ENCODE measurements at regions not wholly inside any gene's neighbourhood (a gene's known extent, or its start where the extent isn't known, plus 50 kb on each side); places are given as distances from the start of the nearest gene placed in this dataset.

GRCh38 chr7:17521437-17521836 is 223.0 kb downstream of the AHR start:
- Histone ChIP-seq H3K4me1 (ENCODE audit: control insufficient read depth, low read length) (no peaks in the 10 kb centered on the region), H3K4me3 (ENCODE audit: low read length) (no peak overlapping the region), H3K9me2 (replicated peaks; ENCODE audit: control insufficient read depth, low read length) (no peaks in the 10 kb centered on the region), H4K20me1 (ENCODE audit: control insufficient read depth, insufficient read depth, low read depth, low read length) (no peaks in the 10 kb centered on the region), H3K36me3 (ENCODE audit: control insufficient read depth, low read length) (no peaks in the 10 kb centered on the region), H3K27ac (ENCODE audit: low read depth, low read length) (no peak overlapping the region), H3K27me3 (ENCODE audit: control insufficient read depth, low read length) (no peaks in the 10 kb centered on the region), H3K4me2 (ENCODE audit: low read length) (no peak overlapping the region), H3F3A (ENCODE audit: control insufficient read depth, insufficient read depth) (no peaks in the 10 kb centered on the region), H3K79me2 (ENCODE audit: control insufficient read depth, low read length) (no peaks in the 10 kb centered on the region), H3K9me3 (ENCODE audit: control insufficient read depth, insufficient read depth, low read length) (no peaks in the 10 kb centered on the region)
- TF ChIP-seq EZH2phosphoT487 (IDR thresholded peaks at IDR 0.05; ENCODE audit: borderline replicate concordance, low read length) (no peak), CTCF (IDR thresholded peaks at IDR 0.05; ENCODE audit: low read depth, low read length, poor library complexity, severe bottlenecking) (no peak)

GRCh38 chr7:17523813-17524739 is 225.6 kb downstream of the AHR start:
- TF ChIP-seq CTCF (IDR thresholded peaks at IDR 0.05; ENCODE audit: low read depth, low read length, poor library complexity, severe bottlenecking), result no peak
- TF ChIP-seq EZH2phosphoT487 (IDR thresholded peaks at IDR 0.05; ENCODE audit: borderline replicate concordance, low read length), result no peak
- no peak overlapping the region for H3K27ac ChIP-seq (ENCODE audit: low read depth, low read length)
- H3K9me2 ChIP-seq (replicated peaks; ENCODE audit: control insufficient read depth, low read length), result no peaks in the 10 kb centered on the region
- no peaks in the 10 kb centered on the region for H3K9me3 ChIP-seq (ENCODE audit: control insufficient read depth, insufficient read depth, low read length)
- no peak overlapping the region for H3K4me3 ChIP-seq (ENCODE audit: low read length)
- no peaks in the 10 kb centered on the region for H3K27me3 ChIP-seq (ENCODE audit: control insufficient read depth, low read length)
- H3K36me3 ChIP-seq (ENCODE audit: control insufficient read depth, low read length), result no peaks in the 10 kb centered on the region
- H3K4me1 ChIP-seq (ENCODE audit: control insufficient read depth, low read length), result no peaks in the 10 kb centered on the region
- no peaks in the 10 kb centered on the region for H4K20me1 ChIP-seq (ENCODE audit: control insufficient read depth, insufficient read depth, low read depth, low read length)
- no peak overlapping the region for H3K4me2 ChIP-seq (ENCODE audit: low read length)
- no peaks in the 10 kb centered on the region for H3F3A ChIP-seq (ENCODE audit: control insufficient read depth, insufficient read depth)
- H3K79me2 ChIP-seq (ENCODE audit: control insufficient read depth, low read length), result no peaks in the 10 kb centered on the region

GRCh38 chr7:17524746-17525145 is 226.3 kb downstream of the AHR start:
- Histone ChIP-seq H3K9me3 (ENCODE audit: control insufficient read depth, insufficient read depth, low read length) (no peaks in the 10 kb centered on the region), H3K27me3 (ENCODE audit: control insufficient read depth, low read length) (no peaks in the 10 kb centered on the region), H3F3A (ENCODE audit: control insufficient read depth, insufficient read depth) (no peaks in the 10 kb centered on the region), H4K20me1 (ENCODE audit: control insufficient read depth, insufficient read depth, low read depth, low read length) (no peaks in the 10 kb centered on the region), H3K27ac (ENCODE audit: low read depth, low read length) (no peak overlapping the region), H3K4me1 (ENCODE audit: control insufficient read depth, low read length) (no peaks in the 10 kb centered on the region), H3K4me2 (ENCODE audit: low read length) (no peak overlapping the region), H3K36me3 (ENCODE audit: control insufficient read depth, low read length) (no peaks in the 10 kb centered on the region), H3K9me2 (replicated peaks; ENCODE audit: control insufficient read depth, low read length) (no peaks in the 10 kb centered on the region), H3K79me2 (ENCODE audit: control insufficient read depth, low read length) (no peaks in the 10 kb centered on the region), H3K4me3 (ENCODE audit: low read length) (no peak overlapping the region)
- TF ChIP-seq EZH2phosphoT487 (IDR thresholded peaks at IDR 0.05; ENCODE audit: borderline replicate concordance, low read length) (no peak), CTCF (IDR thresholded peaks at IDR 0.05; ENCODE audit: low read depth, low read length, poor library complexity, severe bottlenecking) (no peak)

All from DOHH2 (cell line).